NT2/D1 (cell line): ENCODE measurements at regions not wholly inside any gene's neighbourhood (a gene's known extent, or its start where the extent isn't known, plus 50 kb on each side); places are given as distances from the start of the nearest gene placed in this dataset.

Experiments used
- SUZ12 ChIP-seq: IDR thresholded peaks from 2 replicates; pipeline ENCODE4 v1.6.1; 2011; ENCODE audit not compliant: insufficient read length, insufficient read depth; ENCODE audit errors: extremely low read depth
- YY1 ChIP-seq: IDR thresholded peaks from 2 replicates; pipeline ENCODE4 v1.6.1; 2011; ENCODE audit not compliant: insufficient read length, insufficient read depth
- ZNF274 ChIP-seq: IDR thresholded peaks from 2 replicates; pipeline ENCODE4 v1.6.1; 2011; ENCODE audit warnings: mild to moderate bottlenecking, low read depth, low read length

- no peak for TF ChIP-seq YY1
- TF ChIP-seq SUZ12, result no peak
- no peak for TF ChIP-seq ZNF274
Observed at GRCh38 chr1:176330782-176331181, 123.7 kb upstream of the COP1 start.
